ENCODE measurements at regions not wholly inside any gene's neighbourhood (a gene's known extent, or its start where the extent isn't known, plus 50 kb on each side); places are given as distances from the start of the nearest gene placed in this dataset.

DNA sequence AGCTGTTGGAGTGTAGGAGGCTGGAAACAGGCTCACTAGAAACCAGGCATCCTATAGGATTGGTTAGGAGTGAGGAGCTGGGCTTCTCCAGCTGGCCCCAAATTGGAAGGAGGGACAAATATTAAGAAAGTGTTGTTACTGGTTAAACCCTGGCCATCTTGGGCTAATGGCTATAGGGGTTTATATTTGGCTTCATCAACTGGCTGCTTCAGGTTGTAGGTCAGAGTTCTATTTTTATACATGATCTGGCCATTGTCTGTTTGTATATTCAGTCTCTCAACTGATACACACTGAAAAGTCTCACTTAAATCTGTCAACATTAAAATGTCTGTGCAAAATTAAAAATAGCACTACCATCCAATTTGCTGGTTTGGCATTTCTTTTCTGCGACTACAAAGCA lies 70.2 kb upstream of the ARRDC4 start:
- DNase-seq (ENCODE audit: low spot score): no peak
- Histone ChIP-seq H3K27me3 (no peaks in the 10 kb centered on the region), H3K4me3 (no peak overlapping the region), H3K4me1 (peaks cover 0 to 11% of the 10 kb centered on the region in 2 donors), H3K9me3 (no peaks in the 10 kb centered on the region), H3K27ac (peak overlapping the region in 1 of 2 donors; percentile 44), H3K36me3 (no peaks in the 10 kb centered on the region)
- TF ChIP-seq, protein P1, sequence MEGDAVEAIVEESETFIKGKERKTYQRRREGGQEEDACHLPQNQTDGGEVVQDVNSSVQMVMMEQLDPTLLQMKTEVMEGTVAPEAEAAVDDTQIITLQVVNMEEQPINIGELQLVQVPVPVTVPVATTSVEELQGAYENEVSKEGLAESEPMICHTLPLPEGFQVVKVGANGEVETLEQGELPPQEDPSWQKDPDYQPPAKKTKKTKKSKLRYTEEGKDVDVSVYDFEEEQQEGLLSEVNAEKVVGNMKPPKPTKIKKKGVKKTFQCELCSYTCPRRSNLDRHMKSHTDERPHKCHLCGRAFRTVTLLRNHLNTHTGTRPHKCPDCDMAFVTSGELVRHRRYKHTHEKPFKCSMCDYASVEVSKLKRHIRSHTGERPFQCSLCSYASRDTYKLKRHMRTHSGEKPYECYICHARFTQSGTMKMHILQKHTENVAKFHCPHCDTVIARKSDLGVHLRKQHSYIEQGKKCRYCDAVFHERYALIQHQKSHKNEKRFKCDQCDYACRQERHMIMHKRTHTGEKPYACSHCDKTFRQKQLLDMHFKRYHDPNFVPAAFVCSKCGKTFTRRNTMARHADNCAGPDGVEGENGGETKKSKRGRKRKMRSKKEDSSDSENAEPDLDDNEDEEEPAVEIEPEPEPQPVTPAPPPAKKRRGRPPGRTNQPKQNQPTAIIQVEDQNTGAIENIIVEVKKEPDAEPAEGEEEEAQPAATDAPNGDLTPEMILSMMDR (IDR thresholded peaks at IDR 0.05): no peak

DNA sequence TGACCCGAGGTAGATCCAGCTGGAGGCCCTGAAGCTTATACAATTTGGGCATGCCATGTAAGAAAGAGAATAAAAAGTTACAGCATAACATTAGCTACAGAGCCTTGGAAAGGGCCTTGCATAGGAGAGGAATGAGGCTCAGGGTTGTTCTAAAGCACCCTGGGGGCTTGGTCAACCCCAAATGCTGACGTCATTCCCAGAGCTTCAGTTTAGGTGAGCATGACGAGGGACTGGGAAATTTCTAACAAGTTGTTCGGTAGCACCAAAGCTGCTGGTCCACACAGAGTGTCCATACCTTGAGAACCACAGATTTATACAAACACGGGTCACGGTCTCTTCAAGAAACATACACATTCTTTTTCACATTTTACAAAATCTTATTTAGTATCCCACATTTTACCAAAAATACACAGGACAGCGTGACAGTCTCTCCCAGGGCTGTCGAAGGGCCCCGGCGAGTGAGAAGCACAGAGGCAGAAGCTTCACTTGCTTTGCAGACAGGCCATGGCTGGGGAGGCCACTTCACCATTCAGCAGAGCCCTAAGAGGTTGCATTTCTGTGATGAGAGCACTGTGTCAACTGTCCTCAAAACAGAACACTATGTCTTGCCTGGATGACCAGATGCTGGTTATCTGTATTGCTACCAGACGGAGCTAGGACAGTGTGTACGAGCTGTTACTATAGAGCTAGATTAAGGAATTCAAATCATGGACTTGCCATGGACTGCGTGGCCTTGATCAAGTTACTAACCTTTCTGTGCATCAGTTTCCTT lies 68.2 kb upstream of the ARRDC4 start:
- DNase-seq (ENCODE audit: low spot score): no peak
- TF ChIP-seq, protein P1 (IDR thresholded peaks at IDR 0.05): no peak
- peaks cover 0 to 11% of the 10 kb centered on the region in 2 donors for H3K4me1 ChIP-seq

DNA sequence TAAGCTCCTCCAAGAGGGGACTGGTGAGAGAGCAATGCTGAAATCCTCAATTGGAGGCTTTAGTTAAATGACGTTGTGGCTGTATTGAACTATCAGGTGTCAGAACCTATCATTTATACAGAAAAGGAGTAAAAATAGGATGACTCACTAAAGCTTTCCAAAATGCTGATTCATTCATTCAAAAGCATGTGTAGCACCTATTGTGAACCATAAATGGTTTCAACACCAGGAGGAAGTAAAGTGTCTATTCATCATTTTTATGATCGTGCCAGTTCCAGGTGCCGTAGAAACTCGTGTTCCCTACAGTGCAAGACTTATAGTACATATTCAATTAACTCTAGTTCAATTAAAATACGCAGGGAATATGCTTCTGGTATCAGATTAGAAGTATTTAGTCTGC lies 66.5 kb upstream of the ARRDC4 start:
- Histone ChIP-seq H3K27ac (no peak overlapping the region), H3K27me3 (no peaks in the 10 kb centered on the region), H3K36me3 (no peaks in the 10 kb centered on the region), H3K4me1 (peaks cover 0 to 11% of the 10 kb centered on the region in 2 donors), H3K9me3 (no peaks in the 10 kb centered on the region), H3K4me3 (no peak overlapping the region)
- TF ChIP-seq, protein P1 (IDR thresholded peaks at IDR 0.05): no peak
- no peak for DNase-seq (ENCODE audit: low spot score)

More for the DNA sequence above, 68.2 kb upstream of the ARRDC4 start:
- Histone ChIP-seq H3K36me3 (no peaks in the 10 kb centered on the region), H3K27ac (peak overlapping the region; percentile 33 to 80), H3K27me3 (no peaks in the 10 kb centered on the region), H3K4me3 (no peak overlapping the region), H3K9me3 (no peaks in the 10 kb centered on the region)

DNA sequence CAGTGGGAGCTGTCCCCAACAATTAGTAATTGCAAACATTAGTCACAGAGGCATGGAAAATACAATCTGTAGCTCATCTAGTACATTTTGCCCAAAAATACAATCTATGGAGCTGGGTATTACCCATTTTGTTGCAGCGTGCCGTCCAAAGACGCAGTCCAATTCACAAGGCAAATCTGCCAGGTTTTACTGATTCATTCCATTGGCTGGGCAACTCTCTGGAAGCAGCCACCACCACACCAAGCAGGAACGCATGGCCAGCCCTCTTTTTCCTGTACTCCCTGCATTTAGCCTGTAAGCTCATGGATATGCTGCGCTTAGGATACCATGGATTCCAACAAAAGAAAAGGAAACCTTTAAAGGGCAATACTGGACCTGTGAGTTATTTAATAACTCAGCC lies 60.5 kb upstream of the ARRDC4 start:
- no peak overlapping the region for H3K27ac ChIP-seq
- no peak for DNase-seq (ENCODE audit: low spot score)
- no peak overlapping the region for H3K4me3 ChIP-seq
- H3K27me3 ChIP-seq: no peaks in the 10 kb centered on the region
- TF ChIP-seq, protein P1 (IDR thresholded peaks at IDR 0.05): no peak
- peaks cover 0 to 9% of the 10 kb centered on the region in 2 donors for H3K4me1 ChIP-seq
- H3K36me3 ChIP-seq: no peaks in the 10 kb centered on the region
- H3K9me3 ChIP-seq: no peaks in the 10 kb centered on the region

DNA sequence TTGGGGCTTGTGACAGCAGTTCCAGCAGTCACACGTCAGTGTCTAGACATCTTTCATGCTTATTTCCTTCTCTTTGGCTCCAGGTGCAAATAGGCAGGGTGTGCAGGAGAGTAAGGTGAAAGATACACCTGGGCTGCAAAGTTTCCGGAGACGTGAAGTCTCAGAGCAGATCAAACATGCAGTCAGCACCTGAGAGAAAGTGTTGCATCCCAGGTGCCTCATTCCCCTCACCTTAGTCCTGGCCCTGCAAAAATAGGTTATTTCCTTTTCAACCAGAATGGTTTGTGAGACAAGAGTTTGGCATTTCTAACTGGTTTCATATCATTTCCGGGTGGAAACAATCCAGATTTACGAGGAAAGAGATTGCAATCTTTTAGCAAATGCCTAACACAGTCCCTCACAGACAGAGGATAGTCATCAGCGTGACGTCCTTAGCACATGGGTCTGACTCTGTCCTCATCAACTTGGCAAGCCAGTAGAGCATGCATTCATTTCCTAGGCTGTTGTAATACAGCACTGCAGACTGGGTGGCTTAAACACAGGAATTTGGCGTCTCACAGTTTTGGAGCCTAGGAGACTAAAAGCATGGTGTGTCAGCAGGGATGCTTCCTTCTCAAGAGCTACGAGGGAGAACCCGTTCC lies 58.2 kb upstream of the ARRDC4 start:
- no peak for DNase-seq (ENCODE audit: low spot score)
- H3K36me3 ChIP-seq: no peaks in the 10 kb centered on the region
- H3K4me1 ChIP-seq: peaks cover 0 to 9% of the 10 kb centered on the region in 2 donors
- no peaks in the 10 kb centered on the region for H3K27me3 ChIP-seq
- TF ChIP-seq, protein P1 (IDR thresholded peaks at IDR 0.05): no peak
- H3K27ac ChIP-seq: no peak overlapping the region
- H3K9me3 ChIP-seq: no peaks in the 10 kb centered on the region
- H3K4me3 ChIP-seq: no peak overlapping the region
